GM23338 (cell line): ENCODE measurements at regions not wholly inside any gene's neighbourhood (a gene's known extent, or its start where the extent isn't known, plus 50 kb on each side); places are given as distances from the start of the nearest gene placed in this dataset.

Source experiments
- ATAC-seq: fragments of 200-7000 bp; cut with Tn5 transposase; 3 replicates; pipeline ENCODE4 v1.9.1; 2020
- DNase-seq: peaks from one replicate; pipeline ENCODE4 v3.0.0-alpha.2; 2015; ENCODE audit warnings: low spot score
- H2AFZ ChIP-seq: fragments of 200-600 bp; sonication (generic); 2 replicates; pipeline ENCODE4 v1.8.0; 2016; ENCODE audit warnings: antibody characterized with exemption, mild to moderate bottlenecking, moderate library complexity
- H3F3A ChIP-seq: fragments of 200-600 bp; sonication (generic); replicated peaks from 2 replicates; pipeline ENCODE4 v1.8.0; 2017; ENCODE audit warnings: antibody characterized with exemption, mixed run types, low read depth
- H3K27ac ChIP-seq: fragments of 200-600 bp; sonication (generic); 2 replicates; pipeline ENCODE4 v1.6.1; 2016; ENCODE audit warnings: low read depth
- H3K27me3 ChIP-seq: fragments of 200-600 bp; sonication (generic); 2 replicates; pipeline ENCODE4 v1.8.0; 2016; ENCODE audit warnings: mild to moderate bottlenecking, mixed run types, moderate library complexity; ENCODE audit not compliant: insufficient read depth
- H3K36me3 ChIP-seq: fragments of 200-600 bp; sonication (generic); 2 replicates; pipeline ENCODE4 v1.8.0; 2016; ENCODE audit warnings: mild to moderate bottlenecking; ENCODE audit not compliant: insufficient read depth
- H3K4me1 ChIP-seq: fragments of 200-600 bp; sonication (generic); 2 replicates; pipeline ENCODE4 v1.8.0; 2016; ENCODE audit warnings: mild to moderate bottlenecking, moderate library complexity; ENCODE audit not compliant: insufficient read depth
- H3K4me2 ChIP-seq: fragments of 200-600 bp; sonication (generic); 2 replicates; pipeline ENCODE4 v1.7.1; 2017; ENCODE audit warnings: mixed run types
- H3K4me3 ChIP-seq: fragments of 200-600 bp; sonication (generic); 2 replicates; pipeline ENCODE4 v1.6.1; 2016; ENCODE audit warnings: mixed run types
- H3K79me2 ChIP-seq: fragments of 200-600 bp; sonication (generic); replicated peaks from 2 replicates; pipeline ENCODE4 v1.8.0; 2017; ENCODE audit warnings: mild to moderate bottlenecking; ENCODE audit not compliant: insufficient read depth
- H3K9me2 ChIP-seq: fragments of 200-600 bp; sonication (generic); 2 replicates; pipeline ENCODE4 v1.8.0; 2017; ENCODE audit not compliant: insufficient read depth
- H4K20me1 ChIP-seq: fragments of 200-600 bp; sonication (generic); replicated peaks from 2 replicates; pipeline ENCODE4 v1.8.0; 2017; ENCODE audit warnings: mild to moderate bottlenecking; ENCODE audit not compliant: insufficient read depth
- H3K27ac Mint-ChIP-seq: 2 replicates; pipeline ENCODE4 v1.8.0; 2020; ENCODE audit warnings: inconsistent platforms, mild to moderate bottlenecking, moderate library complexity, mixed read lengths
- H3K27me3 Mint-ChIP-seq: 3 replicates; pipeline ENCODE4 v1.8.0; 2022; ENCODE audit warnings: low read depth, mild to moderate bottlenecking, moderate library complexity, mixed read lengths, inconsistent platforms; ENCODE audit not compliant: insufficient read depth, poor library complexity
- H3K36me3 Mint-ChIP-seq: 3 replicates; pipeline ENCODE4 v1.8.0; 2021; ENCODE audit warnings: low read depth, mild to moderate bottlenecking, inconsistent platforms, moderate library complexity, mixed read lengths
- H3K4me1 Mint-ChIP-seq: 3 replicates; pipeline ENCODE4 v1.8.0; 2020; ENCODE audit warnings: mild to moderate bottlenecking, inconsistent platforms, mixed read lengths
- H3K4me3 Mint-ChIP-seq: 3 replicates; pipeline ENCODE4 v1.8.0; 2021; ENCODE audit warnings: moderate library complexity, mild to moderate bottlenecking, inconsistent platforms, mixed read lengths
- H3K9me3 Mint-ChIP-seq: 3 replicates; pipeline ENCODE4 v1.8.0; 2020; ENCODE audit warnings: moderate library complexity, mild to moderate bottlenecking, inconsistent platforms, mixed read lengths
- ZNF114 ChIP-seq: fragments of 250-450 bp; sonication (Bioruptor Pico); IDR thresholded peaks from 2 replicates; pipeline ENCODE4 v1.5.0; 2020; ENCODE audit warnings: mild to moderate bottlenecking, moderate library complexity
- ZNF331 ChIP-seq: fragments of 250-450 bp; sonication (Bioruptor Pico); IDR thresholded peaks from 2 replicates; pipeline ENCODE4 v1.5.0; 2020; ENCODE audit warnings: low read depth, mild to moderate bottlenecking, moderate library complexity
- TF ChIP-seq, protein P1 (sequence below): fragments of 250-450 bp; sonication (Bioruptor Pico); IDR thresholded peaks from 2 replicates; pipeline ENCODE4 v1.5.0; 2020; ENCODE audit warnings: mild to moderate bottlenecking, moderate library complexity
- TF ChIP-seq, protein P2 (sequence below), 2 experiments: fragments of 200-600 bp in 1 of 2; sonication (generic) in 1 of 2; conservative IDR thresholded peaks; 2 replicates each; pipeline versions ENCODE4 v1.5.1 to v1.6.1; 2016 to 2017; ENCODE audit warnings: antibody characterized with exemption in 2 of 2, low read depth in 2 of 2, mild to moderate bottlenecking in 2 of 2, moderate library complexity in 1 of 2

DNA sequence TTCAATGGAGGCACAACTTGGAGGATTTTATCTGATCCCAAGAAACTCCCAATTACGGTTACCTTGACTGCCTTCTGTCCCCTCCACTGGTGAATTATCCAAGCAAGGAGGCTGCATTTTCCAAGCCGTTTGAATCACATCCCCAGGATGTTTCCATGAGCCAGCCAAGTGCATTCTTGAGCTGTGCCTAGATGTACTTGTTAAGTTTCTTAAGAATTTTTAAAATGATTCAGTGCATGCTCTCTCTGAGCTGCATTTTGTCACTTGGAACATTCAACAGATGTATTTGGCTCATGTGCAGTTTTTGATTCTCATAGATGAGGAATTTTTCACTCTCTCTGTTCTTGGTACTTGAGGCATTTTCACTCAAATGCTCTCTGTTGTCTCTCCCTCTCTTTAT is 202.6 kb upstream of the MYOCD start:
- no peak for ATAC-seq
- Mint-ChIP-seq H3K27ac (no peak overlapping the region), H3K36me3 (peaks cover 14% of the 10 kb centered on the region)

More for the DNA sequence above, 202.6 kb upstream of the MYOCD start:
- Histone ChIP-seq H3K27me3 (no peaks in the 10 kb centered on the region), H3K4me3 (no peak overlapping the region), H3K36me3 (no peaks in the 10 kb centered on the region; the same call in 1 of the 2 replicates), H3K4me2 (no peak overlapping the region), H3K79me2 (no peaks in the 10 kb centered on the region), H3F3A (no peaks in the 10 kb centered on the region), H3K4me1 (no peaks in the 10 kb centered on the region), H3K27ac (no peak overlapping the region), H3K9me2 (no peaks in the 10 kb centered on the region; the same call in 1 of the 2 replicates), H2AFZ (no peak overlapping the region; the same call in 1 of the 2 replicates), H4K20me1 (no peaks in the 10 kb centered on the region)
- H3K4me3 Mint-ChIP-seq = no peak overlapping the region
- no peak for DNase-seq
- H3K9me3 Mint-ChIP-seq = peaks cover 18% of the 10 kb centered on the region
- H3K27me3 Mint-ChIP-seq = no peaks in the 10 kb centered on the region
- no peak for TF ChIP-seq ZNF114
- TF ChIP-seq, protein P1, sequence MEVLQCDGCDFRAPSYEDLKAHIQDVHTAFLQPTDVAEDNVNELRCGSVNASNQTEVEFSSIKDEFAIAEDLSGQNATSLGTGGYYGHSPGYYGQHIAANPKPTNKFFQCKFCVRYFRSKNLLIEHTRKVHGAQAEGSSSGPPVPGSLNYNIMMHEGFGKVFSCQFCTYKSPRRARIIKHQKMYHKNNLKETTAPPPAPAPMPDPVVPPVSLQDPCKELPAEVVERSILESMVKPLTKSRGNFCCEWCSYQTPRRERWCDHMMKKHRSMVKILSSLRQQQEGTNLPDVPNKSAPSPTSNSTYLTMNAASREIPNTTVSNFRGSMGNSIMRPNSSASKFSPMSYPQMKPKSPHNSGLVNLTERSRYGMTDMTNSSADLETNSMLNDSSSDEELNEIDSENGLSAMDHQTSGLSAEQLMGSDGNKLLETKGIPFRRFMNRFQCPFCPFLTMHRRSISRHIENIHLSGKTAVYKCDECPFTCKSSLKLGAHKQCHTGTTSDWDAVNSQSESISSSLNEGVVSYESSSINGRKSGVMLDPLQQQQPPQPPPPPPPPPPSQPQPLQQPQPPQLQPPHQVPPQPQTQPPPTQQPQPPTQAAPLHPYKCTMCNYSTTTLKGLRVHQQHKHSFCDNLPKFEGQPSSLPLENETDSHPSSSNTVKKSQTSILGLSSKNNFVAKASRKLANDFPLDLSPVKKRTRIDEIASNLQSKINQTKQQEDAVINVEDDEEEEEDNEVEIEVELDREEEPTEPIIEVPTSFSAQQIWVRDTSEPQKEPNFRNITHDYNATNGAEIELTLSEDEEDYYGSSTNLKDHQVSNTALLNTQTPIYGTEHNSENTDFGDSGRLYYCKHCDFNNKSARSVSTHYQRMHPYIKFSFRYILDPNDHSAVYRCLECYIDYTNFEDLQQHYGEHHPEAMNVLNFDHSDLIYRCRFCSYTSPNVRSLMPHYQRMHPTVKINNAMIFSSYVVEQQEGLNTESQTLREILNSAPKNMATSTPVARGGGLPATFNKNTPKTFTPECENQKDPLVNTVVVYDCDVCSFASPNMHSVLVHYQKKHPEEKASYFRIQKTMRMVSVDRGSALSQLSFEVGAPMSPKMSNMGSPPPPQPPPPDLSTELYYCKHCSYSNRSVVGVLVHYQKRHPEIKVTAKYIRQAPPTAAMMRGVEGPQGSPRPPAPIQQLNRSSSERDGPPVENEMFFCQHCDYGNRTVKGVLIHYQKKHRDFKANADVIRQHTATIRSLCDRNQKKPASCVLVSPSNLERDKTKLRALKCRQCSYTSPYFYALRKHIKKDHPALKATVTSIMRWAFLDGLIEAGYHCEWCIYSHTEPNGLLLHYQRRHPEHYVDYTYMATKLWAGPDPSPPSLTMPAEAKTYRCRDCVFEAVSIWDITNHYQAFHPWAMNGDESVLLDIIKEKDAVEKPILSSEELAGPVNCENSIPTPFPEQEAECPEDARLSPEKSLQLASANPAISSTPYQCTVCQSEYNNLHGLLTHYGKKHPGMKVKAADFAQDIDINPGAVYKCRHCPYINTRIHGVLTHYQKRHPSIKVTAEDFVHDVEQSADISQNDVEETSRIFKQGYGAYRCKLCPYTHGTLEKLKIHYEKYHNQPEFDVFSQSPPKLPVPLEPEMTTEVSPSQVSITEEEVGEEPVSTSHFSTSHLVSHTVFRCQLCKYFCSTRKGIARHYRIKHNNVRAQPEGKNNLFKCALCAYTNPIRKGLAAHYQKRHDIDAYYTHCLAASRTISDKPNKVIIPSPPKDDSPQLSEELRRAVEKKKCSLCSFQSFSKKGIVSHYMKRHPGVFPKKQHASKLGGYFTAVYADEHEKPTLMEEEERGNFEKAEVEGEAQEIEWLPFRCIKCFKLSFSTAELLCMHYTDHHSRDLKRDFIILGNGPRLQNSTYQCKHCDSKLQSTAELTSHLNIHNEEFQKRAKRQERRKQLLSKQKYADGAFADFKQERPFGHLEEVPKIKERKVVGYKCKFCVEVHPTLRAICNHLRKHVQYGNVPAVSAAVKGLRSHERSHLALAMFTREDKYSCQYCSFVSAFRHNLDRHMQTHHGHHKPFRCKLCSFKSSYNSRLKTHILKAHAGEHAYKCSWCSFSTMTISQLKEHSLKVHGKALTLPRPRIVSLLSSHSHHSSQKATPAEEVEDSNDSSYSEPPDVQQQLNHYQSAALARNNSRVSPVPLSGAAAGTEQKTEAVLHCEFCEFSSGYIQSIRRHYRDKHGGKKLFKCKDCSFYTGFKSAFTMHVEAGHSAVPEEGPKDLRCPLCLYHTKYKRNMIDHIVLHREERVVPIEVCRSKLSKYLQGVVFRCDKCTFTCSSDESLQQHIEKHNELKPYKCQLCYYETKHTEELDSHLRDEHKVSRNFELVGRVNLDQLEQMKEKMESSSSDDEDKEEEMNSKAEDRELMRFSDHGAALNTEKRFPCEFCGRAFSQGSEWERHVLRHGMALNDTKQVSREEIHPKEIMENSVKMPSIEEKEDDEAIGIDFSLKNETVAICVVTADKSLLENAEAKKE (CRISPR knock-in tag) = no peak
- TF ChIP-seq ZNF331 (CRISPR knock-in tag) = no peak
- TF ChIP-seq, protein P2, sequence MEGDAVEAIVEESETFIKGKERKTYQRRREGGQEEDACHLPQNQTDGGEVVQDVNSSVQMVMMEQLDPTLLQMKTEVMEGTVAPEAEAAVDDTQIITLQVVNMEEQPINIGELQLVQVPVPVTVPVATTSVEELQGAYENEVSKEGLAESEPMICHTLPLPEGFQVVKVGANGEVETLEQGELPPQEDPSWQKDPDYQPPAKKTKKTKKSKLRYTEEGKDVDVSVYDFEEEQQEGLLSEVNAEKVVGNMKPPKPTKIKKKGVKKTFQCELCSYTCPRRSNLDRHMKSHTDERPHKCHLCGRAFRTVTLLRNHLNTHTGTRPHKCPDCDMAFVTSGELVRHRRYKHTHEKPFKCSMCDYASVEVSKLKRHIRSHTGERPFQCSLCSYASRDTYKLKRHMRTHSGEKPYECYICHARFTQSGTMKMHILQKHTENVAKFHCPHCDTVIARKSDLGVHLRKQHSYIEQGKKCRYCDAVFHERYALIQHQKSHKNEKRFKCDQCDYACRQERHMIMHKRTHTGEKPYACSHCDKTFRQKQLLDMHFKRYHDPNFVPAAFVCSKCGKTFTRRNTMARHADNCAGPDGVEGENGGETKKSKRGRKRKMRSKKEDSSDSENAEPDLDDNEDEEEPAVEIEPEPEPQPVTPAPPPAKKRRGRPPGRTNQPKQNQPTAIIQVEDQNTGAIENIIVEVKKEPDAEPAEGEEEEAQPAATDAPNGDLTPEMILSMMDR (conservative IDR thresholded peaks at IDR 0.05; ENCODE audit: low read depth in 2 of 2) = no peak
- peaks cover 4% of the 10 kb centered on the region; the same call in 2 of the 3 replicates for H3K4me1 Mint-ChIP-seq
